Endodermal cell (in vitro differentiated cells): ENCODE measurements at regions not wholly inside any gene's neighbourhood (a gene's known extent, or its start where the extent isn't known, plus 50 kb on each side); places are given as distances from the start of the nearest gene placed in this dataset.

Source experiments
- DNase-seq: peaks from one replicate; pipeline ENCODE4 v3.0.0-alpha.2; 2017
- H3K27ac ChIP-seq: 2 replicates; pipeline ENCODE4 v1.5.1; 2013; ENCODE audit warnings: mild to moderate bottlenecking, low read depth, low read length, moderate library complexity
- H3K27me3 ChIP-seq: 2 replicates; pipeline ENCODE4 v1.6.1; 2013; ENCODE audit warnings: mild to moderate bottlenecking, low read length, moderate library complexity; ENCODE audit not compliant: insufficient read depth, control insufficient read depth, poor library complexity, severe bottlenecking
- H3K36me3 ChIP-seq: 2 replicates; pipeline ENCODE4 v1.7.0; 2013; ENCODE audit warnings: mild to moderate bottlenecking, low read length, moderate library complexity; ENCODE audit not compliant: control insufficient read depth, insufficient read depth
- H3K4me1 ChIP-seq: one replicate; pipeline ENCODE4 v1.7.0; 2013; ENCODE audit warnings: low read length; ENCODE audit not compliant: control insufficient read depth, insufficient read depth
- H3K4me3 ChIP-seq: 2 replicates; pipeline ENCODE4 v1.5.1; 2013; ENCODE audit warnings: mild to moderate bottlenecking, low read length, moderate library complexity
- H3K9ac ChIP-seq: 2 replicates; pipeline ENCODE4 v1.6.1; 2013; ENCODE audit warnings: mild to moderate bottlenecking, low read length, moderate library complexity; ENCODE audit not compliant: poor library complexity, severe bottlenecking; ENCODE audit errors: extremely low read depth
- H3K9me3 ChIP-seq: 2 replicates; pipeline ENCODE4 v1.6.1; 2013; ENCODE audit warnings: mild to moderate bottlenecking, low read length, moderate library complexity; ENCODE audit not compliant: control insufficient read depth
- H3K27ac Mint-ChIP-seq: 2 replicates; pipeline ENCODE4 v1.8.0; 2020; ENCODE audit warnings: mixed read lengths
- H3K27me3 Mint-ChIP-seq: 2 replicates; pipeline ENCODE4 v1.8.0; 2021; ENCODE audit warnings: mild to moderate bottlenecking, mixed read lengths; ENCODE audit not compliant: insufficient read depth
- H3K36me3 Mint-ChIP-seq: 2 replicates; pipeline ENCODE4 v1.8.0; 2020; ENCODE audit warnings: low read depth, mixed read lengths
- H3K4me1 Mint-ChIP-seq: 2 replicates; pipeline ENCODE4 v1.8.0; 2020; ENCODE audit warnings: mixed read lengths
- H3K4me3 Mint-ChIP-seq: 2 replicates; pipeline ENCODE4 v1.8.0; 2020; ENCODE audit warnings: mild to moderate bottlenecking, moderate library complexity, mixed read lengths
- H3K9me3 Mint-ChIP-seq: 2 replicates; pipeline ENCODE4 v1.8.0; 2020; ENCODE audit warnings: mild to moderate bottlenecking, mixed read lengths
- CTCF ChIP-seq: fragments of 200-600 bp; sonication (generic); conservative IDR thresholded peaks from 2 replicates; pipeline ENCODE4 v1.5.0; 2021; ENCODE audit warnings: antibody characterized with exemption, mild to moderate bottlenecking
- WGBS, 2 experiments: methylation state at CpG; one replicate each; pipeline versions ENCODE4 v1.1.5 to v1.1.7; 2013; ENCODE audit warnings: missing lambda C conversion rate in 2 of 2, mixed read lengths in 1 of 2; ENCODE audit not compliant: insufficient coverage in 1 of 2, insufficient read length in 1 of 2; 5-methylcytosine and 5-hydroxymethylcytosine counted together

GRCh38 chr15:24880663-24881062, 74.1 kb upstream of the SNRPN start:
- Mint-ChIP-seq H3K27ac (no peak overlapping the region), H3K36me3 (no peaks in the 10 kb centered on the region), H3K4me3 (no peak overlapping the region), H3K4me1 (peaks cover 2% of the 10 kb centered on the region), H3K27me3 (no peaks in the 10 kb centered on the region), H3K9me3 (peaks cover 44% of the 10 kb centered on the region)
- H3K36me3 ChIP-seq: peaks cover 19% of the 10 kb centered on the region
- no peak for DNase-seq
- H3K27me3 ChIP-seq: no peaks in the 10 kb centered on the region
- no peak overlapping the region for H3K27ac ChIP-seq
- no peaks in the 10 kb centered on the region for H3K4me1 ChIP-seq
- no peak overlapping the region for H3K9ac ChIP-seq
- H3K4me3 ChIP-seq: no peak overlapping the region
- no peak for TF ChIP-seq CTCF
- 84 to 99% methylated on average over 5 to 8 of the region's 8 CpGs for WGBS, 2 experiments
- peaks cover 20% of the 10 kb centered on the region for H3K9me3 ChIP-seq

GRCh38 chr15:24886538-24886937, 68.2 kb upstream of the SNRPN start:
- no peak for DNase-seq
- Histone ChIP-seq H3K9ac (no peak overlapping the region), H3K4me1 (no peaks in the 10 kb centered on the region), H3K9me3 (peaks cover 6% of the 10 kb centered on the region), H3K27me3 (no peaks in the 10 kb centered on the region), H3K36me3 (peaks cover 28% of the 10 kb centered on the region), H3K27ac (no peak overlapping the region), H3K4me3 (no peak overlapping the region)
- Mint-ChIP-seq H3K4me3 (no peak overlapping the region), H3K9me3 (peaks cover 46% of the 10 kb centered on the region), H3K4me1 (no peaks in the 10 kb centered on the region), H3K27me3 (no peaks in the 10 kb centered on the region), H3K27ac (no peak overlapping the region), H3K36me3 (peaks cover 16% of the 10 kb centered on the region)
- no peak for TF ChIP-seq CTCF
- 61 to 76% methylated on average over 3 of the region's 3 CpGs for WGBS, 2 experiments

GRCh38 chr15:24898715-24899272, 56.0 kb upstream of the SNRPN start:
- no peaks in the 10 kb centered on the region for H3K27me3 Mint-ChIP-seq
- H3K4me1 ChIP-seq: no peaks in the 10 kb centered on the region
- peak overlapping the region; percentile 88 for H3K27ac Mint-ChIP-seq
- peak overlapping the region; percentile 91 for H3K27ac ChIP-seq
- no peak for TF ChIP-seq CTCF
- peaks cover 8% of the 10 kb centered on the region for H3K4me1 Mint-ChIP-seq
- no peaks in the 10 kb centered on the region for H3K27me3 ChIP-seq
- H3K4me3 ChIP-seq: no peak overlapping the region
- WGBS, 2 experiments: 50 to 59% methylated on average over 6 to 7 of the region's 8 CpGs
- peak; percentile 80 for DNase-seq
- H3K9me3 ChIP-seq: peaks cover 44% of the 10 kb centered on the region
- H3K9me3 Mint-ChIP-seq: peaks cover 80% of the 10 kb centered on the region
- no peak overlapping the region for H3K4me3 Mint-ChIP-seq
- peaks cover 38% of the 10 kb centered on the region for H3K36me3 ChIP-seq
- no peak overlapping the region for H3K9ac ChIP-seq
- H3K36me3 Mint-ChIP-seq: peaks cover 11% of the 10 kb centered on the region
